Umbilical cord (tissue), 1 donor: ENCODE measurements at regions not wholly inside any gene's neighbourhood (a gene's known extent, or its start where the extent isn't known, plus 50 kb on each side); places are given as distances from the start of the nearest gene placed in this dataset.

Experiments used
- DNase-seq: peaks from one replicate; pipeline ENCODE4 v3.0.0-alpha.2; 2015; ENCODE audit warnings: low spot score

- no peak for DNase-seq
These were observed 1054.4 kb downstream of the AMY1C start for GRCh38 chr1:104804147-104804546.

- no peak for DNase-seq
These were observed 1057.9 kb downstream of the AMY1C start for GRCh38 chr1:104807590-104807989.

GRCh38 chr1:104825401-104825800 is 1075.7 kb downstream of the AMY1C start:
- DNase-seq: no peak

- DNase-seq: no peak
These were observed 1080.8 kb downstream of the AMY1C start for GRCh38 chr1:104830534-104830933.

GRCh38 chr1:104852151-104852550 is 1102.5 kb downstream of the AMY1C start:
- no peak for DNase-seq

- peak; percentile 1 for DNase-seq
These were observed 1103.6 kb downstream of the AMY1C start for GRCh38 chr1:104853276-104853675.

DNA sequence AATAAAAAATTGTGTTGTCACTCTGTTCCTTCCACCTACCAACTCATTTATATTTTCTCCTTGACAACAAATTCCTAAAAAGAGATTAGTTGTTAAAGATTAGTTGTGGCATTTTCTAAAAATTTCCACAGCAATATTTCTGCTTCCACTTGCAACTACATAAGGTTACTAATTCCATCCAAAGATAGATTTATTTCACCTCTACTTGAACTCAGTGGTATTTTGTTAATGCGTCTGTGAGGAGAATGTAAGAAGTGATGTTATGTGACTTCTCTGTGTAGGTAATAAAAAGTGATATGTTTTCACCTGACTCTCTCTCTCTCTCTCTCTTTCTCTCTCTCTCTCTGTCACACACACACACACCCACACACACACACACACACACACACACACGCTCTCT is 1104.8 kb downstream of the AMY1C start:
- no peak for DNase-seq

DNA sequence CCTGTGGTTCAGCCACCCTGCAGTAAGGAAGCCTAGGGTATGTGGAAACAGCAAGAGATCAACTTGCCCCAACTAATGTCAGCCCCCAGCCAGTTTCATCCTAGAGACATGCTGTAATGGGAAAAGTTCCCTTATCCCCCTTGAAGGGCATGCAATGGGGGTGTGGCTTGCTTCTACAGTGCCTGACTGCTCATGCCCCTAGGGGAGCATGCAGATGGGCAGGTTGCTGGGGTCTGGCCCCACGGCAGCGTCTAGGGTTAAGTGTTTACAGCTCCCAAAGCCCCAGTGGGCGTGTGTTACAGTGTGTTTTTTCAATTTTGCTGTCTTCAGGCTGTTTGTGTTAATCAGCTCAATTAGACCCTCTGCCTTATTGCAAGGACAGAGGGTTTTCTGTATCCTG is 1105.9 kb downstream of the AMY1C start:
- no peak for DNase-seq

DNA sequence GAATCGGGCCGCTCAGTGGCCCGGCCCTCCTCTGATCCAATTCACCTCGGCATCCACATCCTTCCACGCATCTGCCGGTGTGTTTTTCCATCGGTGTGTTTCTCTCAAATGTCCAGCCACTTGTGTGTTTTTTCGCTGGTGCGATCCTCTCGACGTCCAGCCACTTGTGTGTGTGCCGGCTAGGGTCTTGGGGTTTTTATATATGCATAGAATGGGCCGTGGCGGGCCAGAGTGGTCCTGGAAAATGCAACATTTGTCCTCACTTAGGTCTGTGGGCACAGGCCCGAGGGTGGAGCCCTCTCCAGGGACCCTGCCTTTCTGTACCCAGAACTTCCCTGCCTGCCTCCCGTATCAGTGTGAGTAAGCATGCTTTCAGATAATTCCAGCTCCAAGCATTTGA is 1106.4 kb downstream of the AMY1C start:
- DNase-seq: no peak

- DNase-seq: no peak
These were observed 1106.8 kb downstream of the AMY1C start for GRCh38 chr1:104856518-104856917.

GRCh38 chr1:104868794-104869193 is 1119.1 kb downstream of the AMY1C start:
- no peak for DNase-seq

DNA sequence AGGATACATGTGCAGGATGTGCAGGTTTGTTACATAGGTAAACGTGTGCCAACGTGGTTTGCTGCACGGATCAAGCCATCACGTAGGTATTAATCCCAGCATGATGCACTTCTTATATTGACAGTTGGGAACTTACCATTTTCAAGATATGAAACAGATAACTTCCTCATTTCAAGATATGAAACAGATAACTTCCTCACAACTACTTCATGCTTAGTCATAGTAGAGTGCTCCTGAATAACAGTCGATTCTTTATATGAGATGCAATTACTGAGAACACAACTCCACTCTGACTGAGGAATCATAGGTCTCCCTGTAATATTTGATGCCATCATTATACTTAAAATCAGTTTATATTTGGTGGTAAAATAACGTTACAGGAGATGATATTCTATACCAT is 1124.3 kb downstream of the AMY1C start:
- DNase-seq: no peak

DNA sequence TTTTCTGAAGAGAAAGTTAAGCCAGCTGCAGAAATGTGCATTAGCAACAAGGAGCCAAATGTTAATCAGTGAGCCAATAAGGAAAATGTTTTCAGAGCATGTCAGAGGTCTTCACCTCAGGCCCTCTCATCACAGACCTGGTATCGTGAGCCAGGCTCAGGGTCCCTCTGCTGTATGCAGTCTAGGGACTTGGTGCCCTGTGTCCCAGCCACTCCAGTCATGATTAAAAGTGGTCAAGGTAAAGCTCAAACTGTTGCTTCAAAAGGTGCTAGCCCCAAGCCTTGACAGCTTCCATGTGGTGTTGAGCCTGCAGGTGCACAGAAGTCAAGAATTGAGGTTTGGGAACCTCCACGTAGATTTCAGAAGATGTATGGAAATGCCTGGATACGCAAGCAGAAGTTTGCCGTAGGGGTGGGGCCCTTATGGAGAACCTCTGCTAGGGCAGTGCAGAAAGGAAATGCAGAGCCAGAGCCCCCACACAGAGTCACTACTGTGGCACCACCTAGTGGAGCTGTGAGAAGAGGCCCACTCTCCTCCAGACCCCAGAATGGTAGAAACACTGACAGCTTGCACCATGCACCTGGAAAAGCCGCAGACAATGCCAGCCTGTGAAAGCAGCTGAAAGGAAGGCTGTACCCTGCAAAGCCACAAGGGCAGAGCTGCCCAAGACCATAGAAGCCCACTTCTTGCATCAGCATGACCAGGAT is 1128.7 kb downstream of the AMY1C start:
- no peak for DNase-seq

DNA sequence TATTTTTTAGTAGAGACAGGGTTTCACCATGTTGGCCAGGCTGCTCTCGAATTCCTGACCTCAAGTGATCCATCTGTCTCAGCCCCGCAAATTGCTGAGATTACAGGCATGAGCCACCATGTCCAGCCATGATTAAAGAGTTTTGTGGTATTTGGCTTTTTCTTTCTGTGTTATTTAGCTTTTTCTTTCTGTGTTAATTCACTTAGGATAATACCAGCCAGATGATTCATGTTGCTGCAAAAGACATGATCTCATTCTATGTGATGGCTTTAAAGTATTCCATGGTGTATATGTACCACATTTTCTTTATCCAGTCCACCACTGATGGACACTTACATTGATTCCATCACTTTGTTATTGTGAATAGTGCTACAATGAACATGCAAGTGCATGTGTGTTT is 1135.2 kb downstream of the AMY1C start:
- no peak for DNase-seq

GRCh38 chr1:104905322-104905721 is 1155.6 kb downstream of the AMY1C start:
- DNase-seq: no peak

GRCh38 chr1:104906141-104906540 is 1156.4 kb downstream of the AMY1C start:
- DNase-seq: no peak

GRCh38 chr1:104919188-104919587 is 1169.5 kb downstream of the AMY1C start:
- DNase-seq: no peak

GRCh38 chr1:104921525-104921924 is 1171.8 kb downstream of the AMY1C start:
- DNase-seq: no peak

- no peak for DNase-seq
These were observed 1173.4 kb downstream of the AMY1C start for GRCh38 chr1:104923075-104923474.

DNA sequence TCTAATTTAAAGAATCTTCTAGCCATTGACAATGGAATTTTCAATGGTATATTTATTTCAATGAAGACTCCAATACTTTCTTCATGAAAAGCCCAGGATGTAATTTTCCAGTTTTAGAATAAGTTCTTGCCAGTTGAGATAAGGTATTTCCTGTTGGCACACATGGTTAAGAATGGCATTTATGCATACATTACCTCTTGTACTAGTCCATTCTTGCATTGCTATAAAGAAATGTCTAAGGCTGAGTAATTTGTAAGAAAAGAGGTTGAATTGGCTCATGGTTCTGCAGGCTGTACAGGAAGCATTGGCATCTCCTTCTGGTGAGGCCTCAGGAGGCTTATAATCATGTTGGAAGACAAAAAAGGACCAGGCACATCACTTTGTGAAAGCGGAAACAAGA is 1179.6 kb downstream of the AMY1C start:
- no peak for DNase-seq

DNA sequence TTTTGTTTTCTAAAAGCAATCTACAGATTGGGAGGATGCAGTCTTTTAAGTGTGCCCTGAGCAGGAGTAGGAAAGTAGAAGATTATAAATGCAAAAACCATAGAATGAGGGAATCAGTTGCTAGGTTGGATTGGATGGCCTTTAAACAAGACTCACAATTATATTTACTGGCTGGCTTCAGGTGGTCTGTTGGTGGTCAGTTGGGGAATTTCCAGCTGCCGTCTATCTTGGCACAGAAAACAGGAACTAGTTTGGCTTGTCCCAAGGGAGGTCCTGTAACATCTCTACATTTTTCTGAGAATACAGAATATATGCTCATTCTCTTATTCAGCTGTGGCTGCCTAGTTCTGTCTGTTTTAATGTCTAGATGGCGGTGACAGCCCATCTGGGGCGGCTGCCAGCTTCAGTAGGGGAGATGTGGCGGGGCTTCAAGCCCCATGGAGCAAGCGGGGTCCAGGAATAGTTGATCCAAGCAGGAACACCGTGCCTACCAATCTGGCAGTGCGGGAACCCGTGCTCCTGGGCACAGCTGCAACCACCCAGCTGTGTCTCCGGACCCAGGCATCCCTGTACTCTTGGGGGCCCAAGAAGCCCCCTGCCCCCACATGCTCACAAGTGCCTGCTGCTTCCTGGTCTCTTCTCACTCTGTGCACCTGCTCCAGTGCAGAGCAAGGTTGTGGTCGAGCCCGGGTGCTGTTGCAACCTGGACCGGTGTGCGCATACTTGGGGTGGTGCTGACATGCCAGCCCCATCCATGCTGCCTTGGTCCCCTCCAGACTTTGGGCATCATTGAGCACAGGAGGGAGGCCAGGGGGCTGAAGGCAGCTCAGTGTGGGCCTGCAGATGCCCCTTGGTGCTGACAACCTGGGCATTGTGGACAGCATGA is 1182.6 kb downstream of the AMY1C start:
- no peak for DNase-seq

DNA sequence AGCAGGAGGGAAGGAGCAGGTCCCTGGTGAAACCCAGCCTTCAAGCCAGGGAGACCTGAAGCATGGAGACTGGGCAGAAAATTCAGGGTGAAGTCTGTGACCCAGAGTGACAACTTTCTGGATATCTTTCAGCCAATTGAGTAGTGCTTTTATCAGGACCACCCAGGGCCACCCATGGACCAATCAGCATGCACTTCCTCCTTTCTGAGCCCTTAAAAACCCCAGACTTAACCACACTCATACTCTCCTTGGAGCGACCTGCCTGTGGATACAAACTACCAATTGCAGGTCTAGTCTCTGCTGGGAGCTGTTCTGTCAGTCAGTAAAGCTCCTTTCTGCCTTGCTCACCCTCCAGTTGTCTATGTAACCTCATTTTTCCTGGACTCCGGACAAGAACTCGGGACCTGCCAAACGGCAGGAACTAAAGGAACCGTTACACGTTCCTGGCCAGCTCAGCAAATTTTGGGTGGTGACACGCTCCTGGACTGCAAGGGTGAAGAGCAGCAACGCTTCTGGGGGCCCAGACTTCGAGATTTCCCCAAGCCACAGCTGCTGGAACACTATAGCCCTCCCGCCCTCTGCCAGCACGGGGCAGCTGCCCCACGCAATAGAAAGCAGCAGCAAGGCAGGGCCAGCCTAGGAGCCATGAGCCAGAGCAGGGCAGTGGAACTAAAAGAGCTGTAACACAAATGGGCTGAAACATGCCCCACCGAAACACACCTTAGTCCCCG is 1183.4 kb downstream of the AMY1C start:
- DNase-seq: no peak
